HG03442 (cell line): ENCODE measurements at regions not wholly inside any gene's neighbourhood (a gene's known extent, or its start where the extent isn't known, plus 50 kb on each side); places are given as distances from the start of the nearest gene placed in this dataset.

Experiments
- ATAC-seq: cut with Tn5 transposase; IDR thresholded peaks from one replicate; pipeline ENCODE4 v1.9.1; 2021; ENCODE audit warnings: mild to moderate bottlenecking, moderate library complexity; ENCODE audit not compliant: unreplicated experiment

DNA sequence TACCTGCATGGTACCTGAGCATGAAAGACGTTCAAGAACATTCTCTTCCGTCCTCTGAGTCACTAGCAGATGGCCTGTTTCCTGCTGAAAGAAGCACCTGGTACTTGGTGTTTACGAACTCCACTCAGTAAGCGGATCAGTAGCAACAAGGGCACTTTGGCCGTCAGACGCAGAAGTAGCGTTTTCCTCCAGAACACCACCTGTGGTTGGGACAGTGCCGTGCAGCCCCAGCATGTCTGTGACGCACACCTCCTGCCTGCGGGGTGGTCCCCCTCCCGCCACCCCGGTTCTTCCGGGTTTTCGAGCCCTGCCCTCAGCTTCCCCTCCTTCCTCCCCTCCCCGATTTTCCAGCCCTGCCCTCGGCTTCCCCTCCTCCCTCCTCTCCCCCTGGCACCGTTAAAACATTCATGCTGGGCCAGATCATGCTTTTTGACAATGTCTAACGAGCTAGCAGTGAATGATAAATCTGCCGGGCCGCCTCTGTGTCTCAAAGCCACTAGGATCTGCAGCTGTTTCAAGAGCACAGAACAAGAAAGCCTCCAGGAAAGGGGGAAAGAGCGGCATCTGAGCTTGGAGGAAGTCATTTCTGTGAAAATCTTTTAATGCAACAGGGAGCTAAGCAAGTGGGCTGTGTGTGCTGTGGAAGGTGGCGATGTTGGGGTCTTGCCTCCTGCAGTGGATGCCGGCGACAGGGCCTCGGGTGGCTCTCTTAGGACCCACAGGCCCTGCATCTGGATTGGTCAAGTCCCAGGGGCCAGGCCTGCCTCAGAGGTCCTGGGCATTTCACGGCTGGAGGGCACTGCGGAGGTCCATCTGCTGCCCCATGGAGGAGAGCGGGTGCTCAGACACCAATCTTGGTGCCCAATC, 207.9 kb downstream of the ERMARD start:
- peak; percentile 80 for ATAC-seq

DNA sequence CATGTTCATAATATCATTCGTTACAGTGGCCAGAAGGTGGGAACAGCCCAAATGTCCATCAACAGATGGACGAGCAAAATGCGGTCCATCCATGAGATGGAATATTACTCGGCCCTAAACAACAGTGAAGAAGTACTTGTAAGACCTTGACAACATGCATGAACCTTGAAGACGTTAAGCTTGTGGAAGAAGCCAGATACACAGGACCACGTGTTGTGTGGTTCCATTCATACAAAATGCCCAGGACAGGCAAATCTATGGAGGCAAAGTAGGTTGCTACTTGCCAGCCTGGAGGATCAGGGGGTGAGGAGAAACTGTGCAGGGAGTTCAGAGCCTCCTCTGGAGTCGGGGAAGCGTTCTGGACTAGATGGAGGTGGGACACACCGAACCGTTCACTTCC, 207.1 kb downstream of the ERMARD start:
- no peak for ATAC-seq

DNA sequence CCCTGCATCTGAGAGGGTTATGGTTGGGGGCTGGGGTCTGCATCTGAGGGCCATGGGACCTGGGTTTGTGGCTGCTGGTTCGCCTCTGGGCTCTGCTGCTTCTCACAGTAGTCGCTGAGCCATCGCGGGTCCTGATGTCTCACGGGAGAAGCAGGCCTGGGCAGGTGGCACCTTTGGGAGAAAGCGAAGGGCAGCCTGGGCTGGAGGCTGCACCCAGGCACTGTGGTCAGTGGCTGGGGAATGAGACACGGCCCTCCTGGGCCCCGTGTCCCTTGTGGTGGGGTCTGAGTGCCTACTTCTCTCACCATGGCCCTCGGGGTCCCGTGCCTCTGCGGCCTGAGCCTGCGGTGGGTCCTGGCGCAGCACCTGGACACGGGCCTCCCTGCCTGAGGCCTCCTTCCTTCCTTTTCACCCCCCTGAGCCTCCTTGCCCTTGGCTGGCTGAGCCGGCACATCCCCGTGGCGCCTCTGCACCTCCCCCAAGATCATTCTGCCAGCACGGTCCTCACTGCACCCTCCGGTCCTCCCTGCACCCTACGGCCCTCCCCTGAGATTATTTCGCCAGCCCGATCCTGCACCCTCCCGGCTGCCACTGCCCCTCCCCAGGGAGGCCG, 206.0 kb downstream of the ERMARD start:
- ATAC-seq = no peak

DNA sequence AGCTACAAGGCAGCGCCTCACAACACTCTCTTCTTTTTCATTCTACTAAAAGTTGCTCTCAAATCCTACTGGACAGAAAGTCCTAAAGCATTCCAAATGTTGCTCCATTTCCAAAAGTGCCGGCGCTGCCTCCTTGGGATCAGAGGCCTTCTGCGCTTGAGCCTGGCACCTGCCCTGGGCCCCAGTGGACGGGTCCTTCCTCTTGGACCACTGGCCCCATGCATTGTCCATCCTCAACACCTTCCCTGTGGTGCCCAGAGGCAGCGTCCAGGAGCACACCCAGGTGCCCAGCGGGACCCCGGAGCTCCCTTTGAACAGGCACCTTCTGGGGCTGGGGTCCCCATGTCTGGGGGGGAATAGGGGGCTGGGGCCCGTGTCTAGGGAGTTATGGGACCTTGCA, 205.2 kb downstream of the ERMARD start:
- no peak for ATAC-seq

DNA sequence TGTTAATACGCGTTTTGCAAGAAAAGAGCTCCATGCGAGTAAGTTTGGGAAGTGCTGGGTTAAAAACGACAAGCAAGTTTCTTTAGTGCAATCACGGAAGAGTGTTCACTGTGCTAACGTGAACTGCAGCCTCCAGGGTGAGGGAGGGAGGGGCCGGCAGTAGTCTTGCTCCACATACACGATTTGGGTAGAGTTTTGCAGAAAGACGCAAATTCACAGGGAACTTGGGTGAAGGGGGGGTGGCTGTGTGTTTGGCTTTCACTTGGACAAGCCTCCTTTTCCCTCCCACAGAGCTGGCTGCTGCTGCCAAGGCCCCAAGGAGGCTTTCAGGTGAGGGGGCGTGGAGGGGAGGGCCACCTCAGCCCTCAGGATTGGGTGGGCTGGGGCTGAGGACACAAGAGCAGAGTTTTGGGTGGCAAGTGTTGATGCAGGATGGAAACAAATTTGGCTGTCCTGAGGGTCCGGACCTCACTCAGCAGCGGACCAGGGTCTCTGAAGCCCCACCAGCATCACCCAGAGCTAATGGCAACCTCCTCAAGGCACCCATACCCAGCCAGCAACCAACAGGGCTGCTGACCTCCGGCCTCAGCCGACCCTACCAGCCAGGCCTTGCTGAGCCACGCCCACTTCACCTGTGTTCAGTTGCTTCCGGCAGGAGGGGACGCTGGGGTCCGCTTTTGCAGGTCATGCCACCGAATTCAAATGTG, 204.5 kb downstream of the ERMARD start:
- ATAC-seq = no peak

DNA sequence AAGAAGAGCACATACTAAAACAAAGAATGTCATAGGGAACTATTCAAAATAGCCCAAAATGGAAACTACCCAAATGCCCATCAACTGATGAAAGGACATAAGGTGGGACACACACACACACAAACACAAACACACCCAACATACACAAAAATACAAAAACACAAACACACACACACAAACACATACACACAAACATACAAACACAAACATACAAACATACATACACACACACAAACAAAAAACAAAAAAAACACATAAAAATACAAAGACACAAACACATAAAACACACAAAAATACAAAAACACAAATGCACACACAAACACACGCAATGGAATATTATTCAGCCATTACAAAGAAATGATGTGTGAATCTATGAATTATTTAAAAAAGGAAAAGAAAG, 203.6 kb downstream of the ERMARD start:
- ATAC-seq = no peak

DNA sequence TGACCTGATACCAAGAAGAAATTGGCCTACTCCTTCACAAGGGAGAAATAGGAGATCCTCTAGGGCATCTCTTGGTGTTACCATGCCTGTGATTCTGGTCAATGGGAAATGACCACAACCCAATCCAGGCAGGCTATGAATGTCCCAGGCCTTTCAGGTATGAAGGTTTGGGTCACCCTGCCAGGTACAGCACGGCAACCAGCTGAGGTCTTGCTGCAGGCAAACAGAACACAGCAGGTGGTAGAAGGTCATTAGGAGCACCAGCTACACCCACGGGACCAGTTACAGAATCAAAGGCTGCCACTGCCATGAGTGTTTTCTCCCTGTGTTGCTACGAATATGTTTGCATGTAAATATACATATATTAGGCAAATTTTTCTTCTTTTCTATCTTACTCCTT, 202.3 kb downstream of the ERMARD start:
- no peak for ATAC-seq

DNA sequence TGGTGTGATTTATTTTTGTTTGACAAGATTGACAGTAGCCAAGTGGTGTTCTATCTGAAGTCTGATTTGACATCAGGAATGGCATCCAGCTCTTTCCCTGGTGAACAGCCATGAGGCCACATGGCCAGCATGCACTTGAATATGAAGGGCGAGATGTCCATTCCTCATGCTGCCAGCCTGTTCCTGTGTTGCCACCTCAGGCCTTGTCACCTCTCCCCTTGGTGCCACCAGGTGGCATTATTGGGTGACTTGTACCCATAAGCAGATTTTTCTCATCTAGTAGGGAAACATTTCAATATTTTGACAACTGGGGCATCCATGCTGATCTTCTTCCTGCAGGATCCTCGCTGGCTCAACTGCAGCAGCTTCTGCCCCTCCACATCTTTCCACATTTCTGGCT, 199.1 kb downstream of the ERMARD start:
- ATAC-seq = no peak

DNA sequence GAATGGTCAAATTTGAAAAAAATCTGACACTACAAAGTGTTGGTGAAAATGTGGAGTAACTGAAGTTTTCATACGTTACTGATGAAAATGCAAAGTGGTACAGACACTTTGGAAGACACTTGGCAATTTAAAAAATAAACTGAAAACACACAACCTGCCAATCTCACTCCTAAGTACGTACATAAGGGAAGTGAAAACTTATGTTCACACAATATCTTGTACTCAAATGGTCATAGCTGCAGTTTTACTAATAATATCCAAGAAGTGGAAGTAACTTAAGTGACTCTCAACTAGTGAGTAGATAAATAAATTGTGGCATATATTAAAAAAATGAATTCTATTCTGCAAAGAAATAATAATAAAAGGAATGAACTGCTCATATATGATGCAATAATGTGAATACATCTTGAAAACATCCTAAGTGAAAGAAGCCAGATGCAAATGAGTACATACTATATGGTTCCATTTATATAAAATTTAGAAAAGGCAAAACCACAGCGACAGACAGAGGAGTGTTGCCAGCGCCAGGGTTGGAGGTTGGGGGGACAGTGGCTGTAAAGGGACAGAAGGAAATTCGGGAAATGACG, 198.2 kb downstream of the ERMARD start:
- ATAC-seq = peak; percentile 41

DNA sequence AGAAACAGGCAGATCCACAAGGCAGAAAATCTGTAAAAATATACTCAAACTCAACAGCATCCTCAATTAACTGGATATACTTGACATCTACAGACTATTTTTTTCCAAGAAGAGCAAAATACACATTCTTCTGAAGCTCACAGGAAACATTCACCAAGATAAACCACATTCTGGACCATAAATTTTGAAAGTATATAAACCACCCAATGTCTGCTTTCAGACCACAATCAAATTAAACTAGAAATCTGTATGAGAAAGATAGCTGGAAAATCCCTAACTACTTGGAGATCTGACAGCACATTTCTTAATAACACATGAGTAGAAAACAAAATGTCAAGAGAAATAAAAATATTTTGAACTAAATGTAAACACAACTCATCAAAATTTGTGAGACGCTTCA, 195.5 kb downstream of the ERMARD start:
- no peak for ATAC-seq

DNA sequence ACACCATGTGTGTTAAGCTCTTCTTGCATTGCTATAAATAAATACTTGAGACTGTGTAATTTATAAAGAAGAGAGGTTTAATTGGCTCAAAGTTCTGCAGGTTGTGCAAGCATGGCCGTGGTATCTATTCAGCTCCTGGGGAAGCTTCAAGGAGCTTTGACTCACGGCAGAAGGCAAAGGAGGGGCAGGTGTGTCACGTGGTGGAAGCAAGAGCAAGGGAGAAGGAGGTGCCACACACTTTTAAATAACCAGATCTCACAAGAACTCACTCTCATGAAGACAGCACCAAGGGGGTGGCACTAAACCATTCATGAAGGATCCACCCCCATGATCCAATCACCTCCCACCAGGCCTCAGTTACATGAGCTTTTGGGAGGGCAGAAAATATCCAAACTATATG, 193.7 kb downstream of the ERMARD start:
- no peak for ATAC-seq

DNA sequence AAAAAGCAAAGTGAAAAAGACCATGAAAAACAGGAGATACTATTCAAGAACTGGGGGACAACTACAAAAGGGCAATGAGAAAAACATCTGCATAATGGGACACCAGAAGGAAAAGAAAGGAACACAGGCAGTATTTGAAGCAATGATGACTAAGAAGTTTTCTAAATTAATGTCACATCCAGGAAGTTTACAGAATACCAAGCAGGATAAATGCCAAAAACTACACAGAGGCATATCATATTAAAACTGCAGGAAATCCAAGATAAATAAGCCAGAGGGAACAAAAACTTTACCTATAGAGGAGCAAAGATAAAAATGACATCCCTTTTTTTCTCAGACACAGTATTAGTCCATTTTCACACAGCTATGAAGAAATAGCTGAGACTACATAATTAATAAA, 193.0 kb downstream of the ERMARD start:
- ATAC-seq = no peak

DNA sequence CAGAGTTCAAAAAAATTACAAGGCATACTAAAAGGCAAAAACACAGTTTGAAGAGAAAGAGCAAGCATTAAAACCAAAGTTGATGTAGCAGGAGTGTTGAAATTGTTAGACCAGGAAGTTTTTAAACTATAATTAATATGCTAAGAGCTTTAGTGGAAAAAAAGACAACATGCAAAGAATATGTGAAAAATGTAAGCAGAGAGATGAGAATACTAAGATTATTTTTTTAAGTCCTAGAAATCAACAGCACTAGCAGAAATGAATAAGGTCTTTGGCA, 192.6 kb downstream of the ERMARD start:
- no peak for ATAC-seq

DNA sequence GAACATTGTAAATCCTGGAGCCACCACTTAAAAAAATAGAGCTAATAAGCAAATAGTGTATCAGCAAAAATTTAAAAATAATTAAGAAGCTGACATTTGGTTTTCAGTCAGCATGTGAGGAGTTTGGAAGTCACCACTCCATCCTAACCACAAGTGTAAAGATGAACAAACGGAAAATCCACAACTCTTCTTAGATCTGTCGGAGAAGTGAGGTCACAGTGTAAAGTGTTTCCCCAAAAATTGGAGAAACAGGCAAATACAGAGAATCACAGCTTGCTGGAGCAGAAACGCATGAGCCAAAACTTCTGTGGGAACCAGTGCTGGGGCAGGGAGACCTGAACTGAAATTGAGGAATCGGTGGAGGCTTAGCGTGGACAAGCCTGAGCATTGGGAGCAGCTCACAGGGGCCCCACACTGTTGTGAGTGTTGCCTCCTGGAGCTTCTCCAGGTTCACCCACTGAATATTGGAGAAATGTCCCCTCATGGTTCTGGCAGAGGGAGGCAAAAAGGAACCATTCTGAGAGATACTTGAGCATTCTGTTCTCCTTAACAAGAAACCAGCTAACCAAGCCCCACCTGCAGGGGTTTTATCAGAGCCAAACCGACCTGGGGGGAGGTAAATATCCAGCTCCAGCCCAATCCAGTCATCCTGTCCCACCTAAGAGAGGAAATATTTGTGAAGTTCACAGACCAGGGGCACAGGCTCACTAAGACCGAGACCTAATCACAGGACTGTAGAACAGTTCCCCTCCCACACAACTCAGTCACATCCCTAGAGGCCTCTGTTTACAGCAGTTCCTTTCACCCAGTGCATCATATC, 192.0 kb downstream of the ERMARD start:
- no peak for ATAC-seq

DNA sequence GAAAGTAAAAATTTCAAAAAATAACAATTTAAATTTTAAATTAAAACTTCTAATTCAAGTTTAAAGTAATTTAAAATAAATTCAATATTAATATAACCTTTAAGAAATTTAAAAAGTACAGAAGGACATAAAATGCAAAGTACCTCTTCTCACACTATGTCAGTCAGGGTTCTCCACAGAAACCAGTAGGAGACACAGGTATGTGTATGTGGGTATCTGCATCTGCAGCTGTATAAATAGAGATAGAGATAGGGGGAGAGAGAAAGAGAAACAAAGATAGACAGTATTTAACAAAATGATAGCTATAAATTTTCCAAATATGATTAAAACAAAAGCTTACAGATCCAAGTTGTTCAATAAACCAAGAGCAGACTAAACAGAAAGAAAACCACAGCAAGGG, 190.8 kb downstream of the ERMARD start:
- ATAC-seq = no peak

DNA sequence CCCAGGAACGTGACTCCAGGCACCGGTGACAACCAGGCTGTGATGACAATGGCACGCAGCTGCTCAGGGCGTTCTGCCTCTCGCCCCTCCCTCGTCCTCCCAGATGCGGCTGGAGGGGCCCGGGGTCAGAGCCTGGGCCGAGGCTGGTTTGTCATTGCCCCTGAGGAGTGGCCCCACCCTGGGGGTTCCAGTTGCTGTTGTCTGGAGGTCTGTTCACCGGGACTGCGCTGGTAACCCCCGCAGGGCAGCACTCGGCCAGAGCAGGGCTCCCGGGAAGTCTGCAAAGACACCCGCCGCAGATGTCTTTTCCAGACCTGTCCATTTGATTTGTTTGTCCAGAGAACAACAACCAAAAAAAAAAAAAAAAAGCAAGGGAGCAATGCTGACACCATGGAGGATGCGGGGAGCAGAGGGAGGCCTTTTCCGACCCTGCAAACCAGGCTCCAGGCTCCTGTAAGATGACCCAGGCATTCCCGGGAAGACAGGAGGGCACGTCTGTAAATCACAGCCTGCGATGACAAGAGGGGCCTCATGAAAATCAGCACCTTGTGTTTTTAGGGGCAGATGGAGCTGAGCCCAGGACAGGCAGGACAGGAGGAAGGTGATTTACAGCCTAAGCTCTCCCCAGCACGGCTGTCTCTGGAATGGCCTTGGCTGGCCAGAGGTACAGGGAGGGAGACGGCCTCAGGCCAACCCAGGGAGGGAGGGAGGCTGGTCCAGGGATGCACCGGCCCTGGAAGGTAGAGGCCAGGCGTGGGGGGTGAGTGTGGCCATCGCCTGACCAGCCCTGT, 189.3 kb downstream of the ERMARD start:
- ATAC-seq = no peak

DNA sequence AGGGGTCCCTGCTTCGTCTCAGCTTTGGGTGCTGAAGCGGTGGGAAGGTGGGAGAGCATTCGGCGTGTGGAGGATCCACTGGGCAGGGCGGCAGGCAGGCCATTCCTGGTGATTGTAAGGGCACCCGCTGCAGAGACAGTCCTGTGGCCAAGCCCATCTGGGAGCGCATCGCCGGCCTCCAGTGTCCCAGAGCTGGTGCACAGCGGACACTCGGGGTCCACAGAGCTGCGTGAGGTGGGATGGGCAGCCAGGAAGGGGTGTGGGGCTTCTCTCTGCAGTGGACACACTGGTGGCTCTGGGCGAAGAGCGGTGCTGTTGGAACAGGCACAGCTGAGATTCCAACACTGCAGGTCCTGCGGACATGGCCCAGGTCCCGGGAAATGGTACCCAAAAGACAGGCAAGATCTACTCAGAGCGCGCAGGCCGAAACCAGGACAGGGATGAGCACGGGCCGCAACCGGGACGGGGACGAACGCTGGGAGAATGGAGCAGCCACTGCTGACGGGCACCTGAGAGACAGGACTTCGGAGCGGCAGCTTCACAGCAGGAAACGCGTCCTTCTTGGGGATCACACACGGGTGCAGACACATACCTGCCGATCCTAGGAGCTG, 188.2 kb downstream of the ERMARD start:
- ATAC-seq = no peak

DNA sequence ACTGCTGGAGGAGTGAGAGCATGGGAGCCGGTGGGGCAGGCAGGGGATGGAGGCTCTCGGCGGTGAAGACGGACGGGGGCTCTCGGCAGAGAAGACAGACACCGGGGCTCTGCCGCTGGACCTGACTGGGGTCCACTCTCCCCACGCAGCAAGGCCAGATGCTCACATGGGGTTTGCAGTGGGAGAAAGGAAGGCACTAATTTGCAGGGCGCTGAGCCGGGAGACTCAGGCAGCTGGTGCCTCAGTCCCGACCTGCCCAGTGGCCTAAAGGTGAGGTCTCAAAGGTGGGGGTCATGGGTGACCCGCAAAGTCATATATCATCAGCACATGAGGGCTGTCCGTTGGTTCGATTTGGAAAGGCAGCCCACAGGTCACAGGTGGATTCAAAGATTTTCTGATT, 187.3 kb downstream of the ERMARD start:
- ATAC-seq = no peak

DNA sequence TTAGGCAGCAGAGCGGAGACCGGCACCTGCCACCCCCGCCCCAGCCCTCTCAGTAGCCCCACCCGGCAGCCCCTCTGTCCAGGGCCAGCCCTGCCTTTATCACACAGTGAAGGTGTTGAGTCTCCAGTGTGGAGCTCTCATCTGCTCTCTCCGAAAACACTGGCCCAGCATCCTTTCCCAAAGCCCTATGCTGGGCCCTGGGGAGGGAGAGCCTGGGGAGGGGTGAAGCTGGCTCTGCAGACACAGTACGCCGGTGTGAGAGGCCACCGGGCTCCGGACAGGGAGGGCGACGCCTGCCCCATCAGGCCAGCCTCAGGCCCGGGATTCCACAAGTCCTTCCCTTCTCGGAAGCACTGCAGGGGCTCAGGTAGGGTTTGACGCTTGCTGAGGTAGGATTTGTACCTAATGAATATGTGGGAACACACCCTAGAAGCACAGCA, 186.9 kb downstream of the ERMARD start:
- no peak for ATAC-seq
